Prostate gland (tissue), 2 donors: ENCODE measurements at regions not wholly inside any gene's neighbourhood (a gene's known extent, or its start where the extent isn't known, plus 50 kb on each side); places are given as distances from the start of the nearest gene placed in this dataset.

Experiments
- DNase-seq: peaks from one replicate; pipeline ENCODE4 v3.0.0-alpha.2; 2019; ENCODE audit warnings: low spot score
- H3K27ac ChIP-seq, 2 donors: fragments of 200-600 bp; sonication (generic); 2 replicates each; pipeline ENCODE4 v1.5.1; 2017 to 2019
- H3K27me3 ChIP-seq: fragments of 200-600 bp; sonication (generic); replicated peaks from 2 replicates; pipeline ENCODE4 v1.5.1; 2019; ENCODE audit not compliant: insufficient read depth
- H3K36me3 ChIP-seq, 2 donors: fragments of 200-600 bp; sonication (generic); 1 replicate in 1 of 2; 2 replicates in 1 of 2; pipeline versions ENCODE4 v1.5.1 to v1.8.1; 2017 to 2019
- H3K4me1 ChIP-seq: fragments of 200-600 bp; sonication (generic); replicated peaks from 2 replicates; pipeline ENCODE4 v1.5.1; 2019
- H3K4me3 ChIP-seq, 2 donors: fragments of 200-600 bp; sonication (generic); 2 replicates each; pipeline ENCODE4 v1.5.1; 2017 to 2019
- H3K9me3 ChIP-seq: fragments of 200-600 bp; sonication (generic); 2 replicates; pipeline ENCODE4 v1.5.1; 2017
- POLR2A ChIP-seq: fragments of 450-650 bp; IDR thresholded peaks from one replicate; pipeline ENCODE4 v1.6.1; 2016; ENCODE audit warnings: antibody characterized with exemption, mild to moderate bottlenecking
- POLR2AphosphoS5 ChIP-seq: sonication (generic); formaldehyde crosslinking; IDR thresholded peaks from one replicate; pipeline ENCODE4 v1.6.1; 2017; ENCODE audit warnings: antibody characterized with exemption
- WGBS: methylation state at CpG from one replicate; pipeline ENCODE4 v1.1.5; 2018; 5-methylcytosine and 5-hydroxymethylcytosine counted together
- intact Hi-C: fragments of 100-400 bp; cut with DNase I; formaldehyde crosslinking; loops from one replicate; pipeline ENCODE4 v1.14.2; 2022
- TF ChIP-seq, protein P1 (sequence below), 4 experiments: fragments of 200-600 bp in 2 of 4; fragments of 450-650 bp in 2 of 4; sonication (generic) in 2 of 4; IDR thresholded peaks; 1 replicate in 3 of 4; 2 replicates in 1 of 4; pipeline ENCODE4 v1.5.1; 2016 to 2019; ENCODE audit warnings: antibody characterized with exemption in 4 of 4, mild to moderate bottlenecking in 2 of 4, moderate library complexity in 2 of 4

GRCh38 chr6:44500074-44500473, 112.6 kb downstream of the CDC5L start:
- 96% methylated on average over 6 of the region's 6 CpGs for WGBS
- DNase-seq = no peak

DNA sequence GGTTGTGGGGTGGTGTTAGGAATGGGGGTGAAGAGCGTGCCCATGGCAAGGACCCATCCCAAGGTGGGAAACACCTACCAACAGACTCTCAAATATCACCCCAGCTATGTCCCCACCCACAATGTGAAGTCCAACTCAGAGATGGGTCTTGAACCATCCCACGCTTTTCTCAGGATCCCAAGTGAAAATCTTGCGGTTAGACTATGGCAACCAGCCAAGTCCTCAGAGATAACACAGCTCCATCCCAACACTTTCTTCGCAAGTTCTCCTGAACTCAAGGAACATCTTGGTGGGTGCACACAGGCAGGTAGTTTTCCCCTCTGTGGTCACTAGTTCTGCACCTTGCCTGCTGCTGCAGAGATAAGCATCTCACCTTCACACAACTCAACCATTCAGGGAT, 116.0 kb downstream of the CDC5L start:
- WGBS = 85% methylated on average over 4 of the region's 4 CpGs
- Histone ChIP-seq H3K9me3 (no peaks in the 10 kb centered on the region), H3K4me1 (no peaks in the 10 kb centered on the region), H3K27ac (no peak overlapping the region), H3K36me3 (no peaks in the 10 kb centered on the region), H3K4me3 (no peak overlapping the region), H3K27me3 (no peaks in the 10 kb centered on the region)
- intact Hi-C loops = no loop called here
- TF ChIP-seq POLR2A (no peak), POLR2AphosphoS5 (no peak)
- TF ChIP-seq, protein P1, sequence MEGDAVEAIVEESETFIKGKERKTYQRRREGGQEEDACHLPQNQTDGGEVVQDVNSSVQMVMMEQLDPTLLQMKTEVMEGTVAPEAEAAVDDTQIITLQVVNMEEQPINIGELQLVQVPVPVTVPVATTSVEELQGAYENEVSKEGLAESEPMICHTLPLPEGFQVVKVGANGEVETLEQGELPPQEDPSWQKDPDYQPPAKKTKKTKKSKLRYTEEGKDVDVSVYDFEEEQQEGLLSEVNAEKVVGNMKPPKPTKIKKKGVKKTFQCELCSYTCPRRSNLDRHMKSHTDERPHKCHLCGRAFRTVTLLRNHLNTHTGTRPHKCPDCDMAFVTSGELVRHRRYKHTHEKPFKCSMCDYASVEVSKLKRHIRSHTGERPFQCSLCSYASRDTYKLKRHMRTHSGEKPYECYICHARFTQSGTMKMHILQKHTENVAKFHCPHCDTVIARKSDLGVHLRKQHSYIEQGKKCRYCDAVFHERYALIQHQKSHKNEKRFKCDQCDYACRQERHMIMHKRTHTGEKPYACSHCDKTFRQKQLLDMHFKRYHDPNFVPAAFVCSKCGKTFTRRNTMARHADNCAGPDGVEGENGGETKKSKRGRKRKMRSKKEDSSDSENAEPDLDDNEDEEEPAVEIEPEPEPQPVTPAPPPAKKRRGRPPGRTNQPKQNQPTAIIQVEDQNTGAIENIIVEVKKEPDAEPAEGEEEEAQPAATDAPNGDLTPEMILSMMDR (IDR thresholded peaks at IDR 0.05) = no peak
- DNase-seq = no peak

More at GRCh38 chr6:44500074-44500473, 112.6 kb downstream of the CDC5L start:
- Histone ChIP-seq H3K27me3 (no peaks in the 10 kb centered on the region), H3K36me3 (no peaks in the 10 kb centered on the region), H3K9me3 (no peaks in the 10 kb centered on the region), H3K27ac (no peak overlapping the region), H3K4me3 (no peak overlapping the region), H3K4me1 (no peaks in the 10 kb centered on the region)
- TF ChIP-seq POLR2AphosphoS5 (no peak), POLR2A (no peak)
- TF ChIP-seq, protein P1 (IDR thresholded peaks at IDR 0.05) = no peak
- intact Hi-C loops = no loop called here

GRCh38 chr6:44504301-44504791, 116.8 kb downstream of the CDC5L start:
- WGBS = 37% methylated on average over 5 of the region's 5 CpGs
- Histone ChIP-seq H3K27ac (no peak overlapping the region), H3K36me3 (no peaks in the 10 kb centered on the region), H3K4me1 (no peaks in the 10 kb centered on the region), H3K27me3 (no peaks in the 10 kb centered on the region), H3K9me3 (no peaks in the 10 kb centered on the region), H3K4me3 (no peak overlapping the region)
- intact Hi-C loops = no loop called here
- TF ChIP-seq, protein P1 (IDR thresholded peaks at IDR 0.05) = no peak
- no peak for TF ChIP-seq POLR2AphosphoS5
- no peak for TF ChIP-seq POLR2A
- DNase-seq = no peak

- Histone ChIP-seq H3K36me3 (no peaks in the 10 kb centered on the region), H3K4me3 (no peak overlapping the region), H3K4me1 (no peaks in the 10 kb centered on the region), H3K27me3 (no peaks in the 10 kb centered on the region), H3K9me3 (no peaks in the 10 kb centered on the region), H3K27ac (no peak overlapping the region)
- intact Hi-C loops = no loop called here
- TF ChIP-seq, protein P1 (IDR thresholded peaks at IDR 0.05) = no peak
- TF ChIP-seq POLR2A (no peak), POLR2AphosphoS5 (no peak)
- WGBS = 90% methylated on average over 4 of the region's 4 CpGs
- DNase-seq = no peak
Observed at GRCh38 chr6:44505751-44506150, 118.2 kb downstream of the CDC5L start.

DNA sequence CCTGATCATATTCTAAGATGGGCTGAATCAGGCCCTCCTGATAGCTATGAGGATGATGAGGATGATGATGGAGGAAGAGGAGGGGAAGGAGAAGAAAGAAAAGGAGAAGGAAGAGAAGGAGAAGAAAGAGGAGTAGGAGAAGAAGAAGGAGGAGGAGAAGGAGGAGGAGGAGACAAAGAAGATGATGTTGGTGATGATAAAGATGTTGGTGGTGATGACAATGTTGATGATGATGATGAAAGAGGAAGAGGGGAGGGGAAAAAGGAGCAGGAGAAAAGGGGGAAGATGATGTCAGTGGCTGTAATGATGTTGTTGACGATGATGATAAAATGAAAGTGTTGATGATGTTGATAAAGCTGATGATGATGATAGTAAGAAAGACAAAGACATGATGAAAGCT, 119.5 kb downstream of the CDC5L start:
- H3K27ac ChIP-seq = no peak overlapping the region
- H3K4me1 ChIP-seq = no peaks in the 10 kb centered on the region
- intact Hi-C loops = no loop called here
- H3K36me3 ChIP-seq = no peaks in the 10 kb centered on the region
- H3K9me3 ChIP-seq = no peaks in the 10 kb centered on the region
- no peaks in the 10 kb centered on the region for H3K27me3 ChIP-seq
- no peak overlapping the region for H3K4me3 ChIP-seq
- TF ChIP-seq POLR2A = no peak
- DNase-seq = no peak
- 94% methylated on average over 1 of the region's 1 CpG for WGBS
